ENCODE measurements at regions not wholly inside any gene's neighbourhood (a gene's known extent, or its start where the extent isn't known, plus 50 kb on each side); places are given as distances from the start of the nearest gene placed in this dataset.

DNA sequence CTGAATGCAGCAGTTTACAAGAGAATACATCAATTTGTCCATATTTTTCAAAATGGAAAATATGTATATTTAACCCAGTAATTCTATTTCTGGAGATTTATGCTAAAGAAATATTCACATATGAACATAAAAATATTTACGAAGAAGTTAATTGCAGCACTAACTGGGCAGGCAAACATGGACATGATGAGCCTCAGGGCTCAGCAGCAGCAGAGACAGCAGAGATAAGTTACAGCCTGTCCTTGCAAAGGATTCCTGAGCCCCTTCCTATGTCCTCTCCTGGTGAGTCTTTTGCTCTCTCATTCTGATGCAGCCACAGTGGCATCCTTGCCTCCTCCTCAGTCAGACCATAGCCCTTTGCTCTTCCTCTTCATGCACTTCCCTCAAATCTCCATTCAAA lies 680.6 kb upstream of the CPEB2 start (continued):
- TF ChIP-seq EGR1 (IDR thresholded peaks at IDR 0.05; ENCODE audit: borderline replicate concordance, low read depth, low read length) (no peak), EP300 (IDR thresholded peaks at IDR 0.05; ENCODE audit: borderline replicate concordance in 1 of 2, low read depth in 2 of 2, low read length in 2 of 2) (no peak)

Data from H1 (cell line).